A673 (cell line): ENCODE measurements at regions not wholly inside any gene's neighbourhood (a gene's known extent, or its start where the extent isn't known, plus 50 kb on each side); places are given as distances from the start of the nearest gene placed in this dataset.

Experiments used
- CTCF ChIP-seq: fragments of 300-800, 200-600 bp; sonication (generic); conservative IDR thresholded peaks from 2 replicates; pipeline ENCODE4 v1.5.1; 2017; ENCODE audit warnings: low read depth, mild to moderate bottlenecking, antibody characterized with exemption, low read length, moderate library complexity, mixed read lengths
- EZH2 ChIP-seq: fragments of 200-600 bp; sonication (generic); IDR thresholded peaks from 2 replicates; pipeline ENCODE4 v1.6.1; 2017; ENCODE audit warnings: borderline replicate concordance, low read depth, mild to moderate bottlenecking, mixed read lengths, antibody characterized with exemption, low read length; ENCODE audit not compliant: poor library complexity, severe bottlenecking

DNA sequence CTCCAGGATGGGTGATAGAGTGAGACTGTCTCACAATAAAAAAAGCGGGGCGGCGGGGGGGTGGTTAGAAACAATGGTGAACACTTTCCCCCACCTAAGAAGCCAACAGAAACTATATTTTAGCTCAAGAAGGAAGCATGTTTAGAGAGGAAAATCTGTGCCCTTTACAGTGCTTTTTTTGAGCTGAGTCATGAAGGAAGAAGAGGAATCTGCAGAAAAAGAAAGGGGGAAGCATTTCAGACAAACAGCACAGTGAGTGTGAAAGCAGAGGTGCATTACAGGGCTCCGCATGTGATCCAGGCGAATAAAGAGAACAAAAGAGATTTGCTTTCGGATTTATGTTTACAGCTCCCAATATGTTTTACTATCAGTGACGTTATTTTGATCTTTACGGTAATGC, 1504.6 kb upstream of the WWC1 start:
- TF ChIP-seq CTCF (no peak), EZH2 (no peak)
